ENCODE measurements at regions not wholly inside any gene's neighbourhood (a gene's known extent, or its start where the extent isn't known, plus 50 kb on each side); places are given as distances from the start of the nearest gene placed in this dataset.

- no peaks in the 10 kb centered on the region for H3K36me3 ChIP-seq (ENCODE audit: low read depth, missing control alignments)
- no peaks in the 10 kb centered on the region for H3K27me3 ChIP-seq
- intact Hi-C loops (cut with DNase I; ENCODE audit: low total_unique reads): no loop called here
- H3K9me3 ChIP-seq: no peaks in the 10 kb centered on the region
- H3K4me3 ChIP-seq: no peak overlapping the region
- 60 to 65% methylated on average over 6 of the region's 6 CpGs for WGBS, 2 donors
- H3K4me1 ChIP-seq: no peaks in the 10 kb centered on the region
- DNase-seq: peak; percentile 72
- no peak overlapping the region for H3K27ac ChIP-seq
- no peak for TF ChIP-seq POLR2A (IDR thresholded peaks at IDR 0.05)
- TF ChIP-seq, protein P1, sequence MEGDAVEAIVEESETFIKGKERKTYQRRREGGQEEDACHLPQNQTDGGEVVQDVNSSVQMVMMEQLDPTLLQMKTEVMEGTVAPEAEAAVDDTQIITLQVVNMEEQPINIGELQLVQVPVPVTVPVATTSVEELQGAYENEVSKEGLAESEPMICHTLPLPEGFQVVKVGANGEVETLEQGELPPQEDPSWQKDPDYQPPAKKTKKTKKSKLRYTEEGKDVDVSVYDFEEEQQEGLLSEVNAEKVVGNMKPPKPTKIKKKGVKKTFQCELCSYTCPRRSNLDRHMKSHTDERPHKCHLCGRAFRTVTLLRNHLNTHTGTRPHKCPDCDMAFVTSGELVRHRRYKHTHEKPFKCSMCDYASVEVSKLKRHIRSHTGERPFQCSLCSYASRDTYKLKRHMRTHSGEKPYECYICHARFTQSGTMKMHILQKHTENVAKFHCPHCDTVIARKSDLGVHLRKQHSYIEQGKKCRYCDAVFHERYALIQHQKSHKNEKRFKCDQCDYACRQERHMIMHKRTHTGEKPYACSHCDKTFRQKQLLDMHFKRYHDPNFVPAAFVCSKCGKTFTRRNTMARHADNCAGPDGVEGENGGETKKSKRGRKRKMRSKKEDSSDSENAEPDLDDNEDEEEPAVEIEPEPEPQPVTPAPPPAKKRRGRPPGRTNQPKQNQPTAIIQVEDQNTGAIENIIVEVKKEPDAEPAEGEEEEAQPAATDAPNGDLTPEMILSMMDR (IDR thresholded peaks at IDR 0.05): peak in 2 of 3 experiments; percentile 41 to 50
Measured at GRCh38 chr3:25033407-25034029, 394.5 kb upstream of the RARB start.

GRCh38 chr3:25035526-25035925 lies 392.5 kb upstream of the RARB start:
- Histone ChIP-seq H3K27me3 (no peaks in the 10 kb centered on the region), H3K36me3 (ENCODE audit: low read depth, missing control alignments) (no peaks in the 10 kb centered on the region), H3K4me3 (no peak overlapping the region), H3K27ac (no peak overlapping the region), H3K9me3 (no peaks in the 10 kb centered on the region), H3K4me1 (no peaks in the 10 kb centered on the region)
- 100% methylated on average over 1 of the region's 1 CpG for WGBS, 2 donors
- intact Hi-C loops (cut with DNase I; ENCODE audit: low total_unique reads): no loop called here
- DNase-seq: no peak
- TF ChIP-seq, protein P1 (IDR thresholded peaks at IDR 0.05): no peak
- no peak for TF ChIP-seq POLR2A (IDR thresholded peaks at IDR 0.05)

DNA sequence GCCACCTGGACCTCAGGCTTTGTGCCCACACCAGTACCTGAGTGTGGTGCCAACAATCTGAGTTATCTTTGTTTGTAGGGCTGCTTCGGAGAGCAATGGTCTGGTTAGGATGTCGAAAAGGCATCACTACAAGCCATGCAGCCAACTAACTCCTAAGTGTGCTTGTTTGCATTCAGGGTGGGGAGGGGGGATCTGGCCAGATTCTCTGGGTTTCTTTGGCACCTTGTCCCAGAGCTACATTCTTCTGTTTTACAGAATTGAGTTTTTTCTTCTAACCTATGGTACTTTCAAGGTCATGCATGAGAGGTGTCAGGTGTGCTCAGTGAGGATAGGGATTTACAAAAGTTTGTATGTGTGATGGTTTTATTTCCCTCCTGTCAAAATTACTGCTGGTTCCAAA lies 391.4 kb upstream of the RARB start:
- Histone ChIP-seq H3K4me1 (no peaks in the 10 kb centered on the region), H3K9me3 (no peaks in the 10 kb centered on the region), H3K36me3 (ENCODE audit: low read depth, missing control alignments) (no peaks in the 10 kb centered on the region), H3K27ac (no peak overlapping the region), H3K27me3 (no peaks in the 10 kb centered on the region), H3K4me3 (no peak overlapping the region)
- intact Hi-C loops (cut with DNase I; ENCODE audit: low total_unique reads): no loop called here
- WGBS, 2 donors: 80 to 90% methylated on average over 2 of the region's 2 CpGs
- no peak for TF ChIP-seq POLR2A (IDR thresholded peaks at IDR 0.05)
- TF ChIP-seq, protein P1 (IDR thresholded peaks at IDR 0.05): no peak
- no peak for DNase-seq

- Histone ChIP-seq H3K27me3 (no peaks in the 10 kb centered on the region), H3K4me1 (no peaks in the 10 kb centered on the region), H3K9me3 (no peaks in the 10 kb centered on the region), H3K27ac (no peak overlapping the region), H3K36me3 (ENCODE audit: low read depth, missing control alignments) (no peaks in the 10 kb centered on the region), H3K4me3 (no peak overlapping the region)
- TF ChIP-seq POLR2A (IDR thresholded peaks at IDR 0.05): no peak
- TF ChIP-seq, protein P1 (IDR thresholded peaks at IDR 0.05): no peak
- intact Hi-C loops (cut with DNase I; ENCODE audit: low total_unique reads): no loop called here
- DNase-seq: no peak
- WGBS, 2 donors: 47 to 57% methylated on average over 6 of the region's 6 CpGs
Measured at GRCh38 chr3:25037049-25037547, 391.0 kb upstream of the RARB start.

GRCh38 chr3:25038271-25038670 lies 389.8 kb upstream of the RARB start:
- intact Hi-C loops (cut with DNase I; ENCODE audit: low total_unique reads): no loop called here
- no peaks in the 10 kb centered on the region for H3K4me1 ChIP-seq
- no peak overlapping the region for H3K4me3 ChIP-seq
- no peak overlapping the region for H3K27ac ChIP-seq
- DNase-seq: no peak
- no peaks in the 10 kb centered on the region for H3K36me3 ChIP-seq (ENCODE audit: low read depth, missing control alignments)
- H3K27me3 ChIP-seq: no peaks in the 10 kb centered on the region
- no peaks in the 10 kb centered on the region for H3K9me3 ChIP-seq
- TF ChIP-seq, protein P1 (IDR thresholded peaks at IDR 0.05): no peak
- TF ChIP-seq POLR2A (IDR thresholded peaks at IDR 0.05): no peak

Data from testis (tissue), 2 donors.